Kidney tubule cell (primary cell): ENCODE measurements at regions not wholly inside any gene's neighbourhood (a gene's known extent, or its start where the extent isn't known, plus 50 kb on each side); places are given as distances from the start of the nearest gene placed in this dataset.
"Not testable (repeated sequence)": the region's sequence is repeated elsewhere in the genome, so short reads cannot be mapped to it uniquely, and the experiment has no call there.

Experiments used
- DNase-seq: peaks from one replicate; pipeline ENCODE4 v3.0.0-alpha.2; 2018; ENCODE audit warnings: low spot score

- DNase-seq: no peak
These were observed 464.6 kb upstream of the ACTBL2 start for GRCh38 chr5:57947181-57947580.

- no peak for DNase-seq
These were observed 458.3 kb upstream of the ACTBL2 start for GRCh38 chr5:57940879-57941278.

DNA sequence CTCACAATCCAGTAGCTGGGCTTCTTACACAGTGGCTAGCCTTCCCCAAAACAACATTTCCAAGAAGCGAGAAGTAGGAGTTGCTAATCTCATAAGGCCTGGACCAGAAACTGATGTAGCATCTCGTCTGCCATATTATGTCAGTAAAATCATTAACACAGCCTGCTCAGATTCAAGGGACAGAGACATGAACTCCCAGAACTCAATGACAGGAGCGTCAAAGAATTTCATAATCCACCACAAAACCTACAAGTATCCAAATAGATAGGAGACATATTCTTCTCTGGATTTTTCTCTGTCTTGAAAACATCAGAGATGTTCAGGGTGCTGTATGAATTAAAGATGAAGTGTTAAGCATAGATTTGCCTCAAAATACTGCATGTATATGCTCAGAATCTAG is 457.6 kb upstream of the ACTBL2 start:
- DNase-seq: no peak

DNA sequence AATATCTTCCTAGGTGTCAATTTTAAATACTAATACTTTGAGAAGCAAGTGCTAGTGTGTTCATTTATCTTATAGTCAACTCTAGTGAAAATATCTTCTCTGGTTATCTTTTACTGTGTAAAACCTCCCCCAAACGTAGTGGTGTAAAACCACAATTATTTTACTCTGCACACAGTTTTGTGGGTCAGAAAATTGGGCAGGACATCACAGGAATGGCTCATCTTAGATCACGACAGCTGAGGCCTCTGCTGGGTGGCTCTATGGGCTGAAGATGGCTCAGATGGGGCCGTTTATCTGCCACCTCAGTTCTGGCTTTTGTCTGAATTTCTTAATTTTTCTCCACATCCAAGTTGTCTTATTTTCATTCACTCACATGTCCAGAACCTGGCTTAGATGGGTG is 457.2 kb upstream of the ACTBL2 start:
- no peak for DNase-seq

DNA sequence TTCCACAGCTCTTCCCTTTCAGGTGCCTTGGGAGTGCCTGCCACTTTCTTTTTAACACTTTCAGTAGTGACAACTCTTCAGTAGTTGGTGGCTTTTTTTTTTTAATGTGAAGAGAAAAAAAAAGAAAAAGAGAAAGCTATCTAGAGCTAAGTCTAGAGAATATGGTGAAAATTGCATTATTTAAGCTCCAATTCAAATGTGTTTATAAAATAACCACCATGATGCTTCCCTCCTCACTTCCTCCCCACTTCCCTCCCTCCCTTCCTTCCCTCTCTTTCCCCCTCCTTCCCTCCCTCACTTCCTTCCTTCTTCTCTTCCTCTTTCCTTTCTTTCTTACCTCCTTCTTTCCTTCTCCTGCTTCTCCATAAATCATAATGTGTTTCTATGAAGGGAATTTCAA is 456.7 kb upstream of the ACTBL2 start:
- no peak for DNase-seq

DNA sequence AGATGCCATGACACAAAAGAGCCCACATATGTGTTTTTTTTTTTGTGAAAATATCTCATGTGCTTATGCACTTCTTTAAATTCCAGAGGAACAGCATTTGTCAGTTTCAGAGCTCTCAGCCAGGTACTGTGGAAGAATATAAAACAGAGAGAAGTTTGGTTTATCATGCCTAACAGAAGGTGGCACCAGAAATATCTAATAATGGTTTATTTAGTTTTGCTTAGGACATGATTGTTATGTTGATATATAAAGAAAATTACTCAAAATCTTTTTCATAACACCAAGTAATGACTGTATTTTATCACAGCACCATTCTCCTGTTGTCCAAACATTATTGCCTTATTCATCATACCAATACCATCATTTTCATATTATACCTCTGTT is 455.6 kb upstream of the ACTBL2 start:
- DNase-seq: no peak

DNA sequence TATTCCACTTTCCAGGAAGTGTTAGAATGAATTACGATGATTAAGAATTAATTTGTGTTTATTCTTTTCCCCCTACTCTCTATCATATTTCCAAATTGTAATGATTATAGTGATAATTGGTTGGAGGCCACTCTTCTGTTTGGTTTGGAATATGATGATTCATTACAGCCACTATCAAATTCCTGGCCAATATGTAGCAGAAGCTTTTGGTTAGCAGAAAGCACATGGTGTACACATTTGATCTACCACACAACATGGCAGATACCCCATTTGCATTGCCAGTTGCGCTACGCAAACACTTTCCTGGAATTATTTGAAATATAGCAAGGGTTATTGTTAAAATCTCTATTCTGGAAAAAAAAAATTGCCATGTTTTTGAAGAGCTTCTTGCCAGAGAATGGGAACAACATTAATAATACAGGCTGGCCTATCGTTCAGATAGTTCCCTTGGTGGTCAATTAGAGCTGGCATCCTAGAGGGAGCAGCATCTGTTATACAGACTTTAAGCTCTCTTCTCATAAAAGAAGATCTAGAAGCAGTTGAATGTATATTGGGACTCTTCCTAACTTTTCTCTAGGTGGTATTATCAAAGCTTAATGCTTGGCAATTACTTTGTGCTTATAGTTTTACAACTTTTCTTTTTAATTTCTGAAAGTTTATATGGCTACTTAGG is 455.0 kb upstream of the ACTBL2 start:
- DNase-seq: no peak

DNA sequence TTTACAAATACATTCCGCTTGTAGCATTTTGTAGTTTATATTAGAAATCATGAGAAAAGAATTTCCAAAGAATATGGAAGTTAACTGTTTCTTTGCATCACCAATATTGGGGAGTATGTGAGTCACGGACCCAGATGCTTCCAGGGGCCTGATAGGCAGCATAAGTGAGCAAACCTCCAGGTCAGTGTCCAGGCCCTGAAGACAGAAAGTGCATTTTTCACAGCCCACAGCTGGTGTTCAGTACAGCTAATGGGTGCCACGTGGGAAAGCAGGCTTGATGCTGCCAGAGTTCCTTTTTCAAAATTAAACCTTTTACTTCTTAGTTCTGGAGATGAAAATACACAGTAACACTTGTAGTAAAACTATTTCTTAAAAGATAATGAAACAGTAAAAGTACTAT is 454.4 kb upstream of the ACTBL2 start:
- DNase-seq: no peak

DNA sequence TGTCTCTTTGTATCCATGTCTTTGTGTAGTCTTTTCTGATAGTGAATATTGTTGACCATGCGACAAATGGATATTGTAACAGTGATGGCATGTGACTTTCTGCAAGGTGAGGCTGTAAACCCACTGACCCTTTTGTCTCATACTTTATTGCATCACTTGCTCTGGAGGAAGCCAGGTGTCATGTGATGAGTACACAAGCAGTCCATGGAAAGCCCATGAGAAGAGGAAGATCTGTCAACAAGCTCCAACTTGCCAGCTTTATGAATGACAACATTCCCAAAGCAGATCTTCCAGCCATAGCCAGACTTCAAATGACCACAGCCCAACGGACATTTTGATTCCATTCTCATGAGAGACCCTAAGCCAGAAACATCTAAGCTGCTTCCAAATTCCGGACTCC is 450.1 kb upstream of the ACTBL2 start:
- DNase-seq: no peak

DNA sequence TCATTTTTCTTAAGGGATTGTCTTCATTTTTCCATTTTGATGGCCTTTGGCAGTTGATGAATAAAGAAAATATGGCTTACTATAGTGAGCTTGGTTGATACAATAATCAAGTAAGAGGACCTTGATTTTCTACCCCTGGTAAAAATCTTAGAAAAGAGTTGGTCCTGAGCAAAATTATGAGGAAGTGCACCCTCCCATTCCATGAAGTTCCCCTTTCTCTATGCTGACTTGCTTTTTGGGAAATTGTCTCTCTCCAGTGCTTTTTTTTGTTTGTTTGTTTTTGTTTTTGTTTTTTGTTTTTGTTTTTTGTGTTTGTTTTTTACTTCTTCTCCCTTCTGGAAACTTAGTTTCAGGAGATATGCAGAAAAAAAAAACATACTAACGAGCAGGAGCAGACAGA is 449.2 kb upstream of the ACTBL2 start:
- no peak for DNase-seq

GRCh38 chr5:57931352-57931751 is 448.7 kb upstream of the ACTBL2 start:
- DNase-seq: no peak

- no peak for DNase-seq
These were observed 446.7 kb upstream of the ACTBL2 start for GRCh38 chr5:57929271-57929670.

GRCh38 chr5:57923094-57923493 is 440.5 kb upstream of the ACTBL2 start:
- not testable (repeated sequence) for DNase-seq

DNA sequence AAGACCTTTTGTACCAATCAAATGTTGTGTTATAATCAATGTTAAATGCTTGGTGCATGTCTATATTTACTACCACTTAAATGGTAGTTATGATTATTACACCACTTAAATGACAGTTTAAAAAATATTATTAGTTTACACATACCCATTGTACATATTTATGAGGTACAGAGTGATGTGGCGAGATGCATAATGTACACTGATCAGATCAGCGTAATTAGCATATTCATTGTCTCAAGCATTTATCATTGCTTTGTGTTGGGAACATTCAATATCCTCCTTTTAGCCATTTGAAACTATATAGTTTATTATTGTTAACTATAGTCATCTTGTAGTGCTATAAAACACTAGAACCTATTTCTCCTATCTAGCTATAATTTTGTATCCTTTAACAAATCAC is 434.4 kb upstream of the ACTBL2 start:
- DNase-seq: no peak

DNA sequence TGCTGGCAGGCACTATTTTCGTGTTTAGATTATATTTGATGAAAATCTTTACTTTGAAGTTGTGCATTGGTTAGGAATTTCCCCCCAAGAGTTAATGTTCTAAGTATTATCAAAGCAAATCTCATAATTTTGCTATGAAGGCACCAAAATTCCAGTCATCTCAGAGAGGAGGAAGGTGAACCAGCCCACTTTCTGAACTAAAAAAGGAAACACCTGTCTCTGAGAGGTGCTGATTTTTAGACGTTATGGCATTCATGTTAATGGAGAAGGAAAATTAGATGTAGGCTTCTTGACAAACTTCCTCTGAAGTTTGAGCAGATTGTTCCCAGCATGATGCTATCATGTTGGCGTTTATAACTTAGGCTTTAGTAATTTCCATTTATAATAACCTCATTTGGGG is 432.9 kb upstream of the ACTBL2 start:
- DNase-seq: no peak

GRCh38 chr5:57911438-57911837 is 428.8 kb upstream of the ACTBL2 start:
- no peak for DNase-seq

DNA sequence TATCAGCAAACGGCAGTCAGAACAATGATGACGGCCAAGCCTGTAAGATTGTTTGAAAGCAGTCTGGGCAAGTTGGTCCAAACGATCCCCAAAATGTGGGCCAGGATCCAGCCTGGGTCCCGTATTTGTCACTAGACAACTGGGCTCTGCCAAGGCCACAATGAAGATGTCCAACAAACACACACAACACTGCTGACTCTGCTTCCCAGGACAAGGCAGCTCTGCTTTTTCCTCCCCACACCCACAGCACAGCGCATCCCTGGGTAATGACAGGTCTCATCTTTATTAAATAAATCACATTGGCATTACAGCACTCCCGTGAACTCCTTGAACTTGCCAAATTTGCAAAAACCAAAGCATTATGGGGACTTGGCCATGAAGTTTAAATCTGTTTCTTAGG is 424.1 kb upstream of the ACTBL2 start:
- no peak for DNase-seq

DNA sequence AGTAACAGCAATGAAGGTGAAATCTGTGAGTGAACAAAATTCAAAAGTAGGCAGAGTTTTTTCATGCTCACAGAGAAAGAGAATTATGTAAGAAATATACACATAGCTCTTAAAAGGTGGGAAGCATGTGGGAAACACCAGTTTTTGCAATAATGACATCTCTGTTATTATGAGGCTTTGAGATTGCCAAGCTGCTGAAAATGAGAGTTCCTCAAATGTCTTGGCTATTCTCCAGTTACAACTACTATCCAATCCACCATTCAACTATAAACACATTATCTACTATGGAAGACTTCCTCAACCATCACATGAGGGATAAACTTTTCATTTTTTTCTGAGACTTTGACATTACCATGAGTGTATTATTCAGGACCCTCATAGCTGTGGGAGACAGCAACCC is 420.8 kb upstream of the ACTBL2 start:
- no peak for DNase-seq

- DNase-seq: no peak
These were observed 419.5 kb upstream of the ACTBL2 start for GRCh38 chr5:57902095-57902494.

DNA sequence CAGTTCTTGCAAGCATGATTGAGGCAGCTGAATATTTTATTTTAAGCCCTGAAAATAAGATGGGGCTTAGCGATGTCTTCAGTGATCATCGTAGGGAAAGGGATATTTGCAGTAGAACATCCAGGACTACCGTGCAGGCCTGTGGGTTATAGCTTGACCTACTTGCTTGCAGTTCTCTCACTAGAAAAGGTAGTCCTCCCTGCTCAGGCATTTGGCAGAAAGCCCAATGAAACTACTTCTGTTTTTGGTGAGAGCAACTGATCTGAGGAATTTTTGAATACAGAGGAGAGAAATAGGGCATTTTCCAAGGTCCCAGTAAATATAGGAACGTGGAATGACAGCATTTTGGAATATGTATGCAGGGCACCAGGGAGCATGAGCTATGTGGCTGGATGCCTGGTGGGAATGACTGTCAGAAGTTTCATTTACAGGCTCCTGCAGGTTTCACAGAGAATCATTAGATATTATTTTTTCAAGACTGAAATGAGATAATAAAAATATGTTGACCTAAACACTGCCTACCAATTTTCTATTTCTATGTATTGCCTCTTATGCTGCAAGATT is 417.9 kb upstream of the ACTBL2 start:
- peak; percentile 34 for DNase-seq

DNA sequence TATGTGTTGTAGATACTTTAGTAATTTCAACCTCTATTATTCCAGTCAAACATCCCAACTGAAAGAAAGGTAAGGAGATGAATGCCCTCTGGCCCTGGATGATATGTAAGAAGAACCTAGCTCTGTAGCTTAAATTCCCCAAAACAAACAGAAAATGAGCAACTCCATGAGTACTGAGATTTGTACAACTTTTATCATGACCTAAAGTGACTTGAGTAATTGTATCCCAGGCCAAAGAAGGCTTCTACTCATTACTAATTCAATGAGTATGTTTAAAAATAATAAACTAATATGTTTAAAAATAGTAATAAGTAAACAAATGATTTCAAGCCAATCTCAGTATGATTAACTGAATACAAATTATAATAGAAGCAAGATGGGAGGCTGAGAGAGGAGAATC is 414.0 kb upstream of the ACTBL2 start:
- DNase-seq: no peak

- DNase-seq: no peak
These were observed 413.2 kb upstream of the ACTBL2 start for GRCh38 chr5:57895766-57896165.

- no peak for DNase-seq
These were observed 411.3 kb upstream of the ACTBL2 start for GRCh38 chr5:57893926-57894325.

DNA sequence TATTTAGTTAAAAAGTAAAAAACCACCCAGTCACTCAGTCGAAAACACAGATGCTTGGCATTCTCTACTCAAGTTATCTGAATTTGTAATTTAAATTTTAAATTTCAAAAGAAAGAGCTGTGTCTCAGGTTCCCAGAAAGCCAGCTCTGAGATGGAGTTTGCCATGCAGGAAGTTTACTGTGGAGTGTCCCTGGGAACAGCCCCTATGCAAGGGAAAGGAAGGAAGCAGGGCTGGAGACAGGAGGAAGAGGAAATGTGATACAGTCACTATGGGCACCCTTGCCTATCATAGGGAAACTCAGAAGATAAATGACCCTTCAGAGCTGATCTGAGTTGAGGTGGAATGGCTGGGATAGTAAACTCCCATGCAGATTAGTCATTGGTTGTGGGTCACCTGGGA is 408.8 kb upstream of the ACTBL2 start:
- DNase-seq: peak; percentile 39
